ENCODE measurements at regions not wholly inside any gene's neighbourhood (a gene's known extent, or its start where the extent isn't known, plus 50 kb on each side); places are given as distances from the start of the nearest gene placed in this dataset.

- DNase-seq, result no peak
These were observed 107.2 kb upstream of the CENPE start for GRCh38 chr4:103305355-103305754.

DNA sequence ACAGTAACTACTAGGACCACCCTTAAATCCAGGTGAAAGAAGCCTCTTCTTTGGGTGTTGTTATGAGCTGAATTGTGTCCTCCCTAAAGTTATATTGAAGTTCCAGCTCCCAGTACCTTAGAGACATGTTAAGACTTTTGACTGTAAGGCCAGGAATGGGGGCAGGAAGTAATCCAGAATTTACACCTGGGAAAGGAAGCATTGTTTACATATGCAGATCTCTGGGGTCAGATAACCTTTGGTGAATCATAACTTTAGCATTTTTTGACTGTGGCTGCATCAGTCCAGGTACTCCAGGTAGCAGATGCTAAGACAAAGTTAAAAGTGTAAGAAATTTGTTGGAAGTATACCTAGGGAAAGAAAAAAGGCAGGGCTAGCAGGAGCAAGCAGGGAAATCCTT, 104.9 kb upstream of the CENPE start:
- no peak for DNase-seq

GRCh38 chr4:103292959-103293358, 94.8 kb upstream of the CENPE start:
- no peak for DNase-seq

DNA sequence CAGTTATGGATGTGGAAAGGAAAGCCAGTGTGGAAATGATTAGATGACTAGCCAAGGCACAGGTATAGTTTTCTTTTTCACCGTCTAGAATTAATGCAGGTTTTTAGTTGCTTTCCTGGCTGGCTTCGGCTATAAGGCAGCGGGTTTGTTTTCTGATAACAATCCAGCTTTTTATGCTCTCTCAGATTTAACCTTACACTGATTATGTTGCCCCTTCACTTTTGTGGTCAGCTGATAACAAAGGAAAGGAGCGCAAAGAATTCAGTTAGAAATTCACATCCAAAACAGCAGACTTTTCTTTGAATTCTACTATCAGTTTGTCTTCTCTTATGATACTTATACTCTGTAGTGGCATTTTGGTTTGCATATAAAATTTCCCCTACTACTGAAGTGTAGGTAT, 94.2 kb upstream of the CENPE start:
- DNase-seq, result no peak

- DNase-seq, result no peak
These were observed 91.0 kb upstream of the CENPE start for GRCh38 chr4:103289186-103289585.

DNA sequence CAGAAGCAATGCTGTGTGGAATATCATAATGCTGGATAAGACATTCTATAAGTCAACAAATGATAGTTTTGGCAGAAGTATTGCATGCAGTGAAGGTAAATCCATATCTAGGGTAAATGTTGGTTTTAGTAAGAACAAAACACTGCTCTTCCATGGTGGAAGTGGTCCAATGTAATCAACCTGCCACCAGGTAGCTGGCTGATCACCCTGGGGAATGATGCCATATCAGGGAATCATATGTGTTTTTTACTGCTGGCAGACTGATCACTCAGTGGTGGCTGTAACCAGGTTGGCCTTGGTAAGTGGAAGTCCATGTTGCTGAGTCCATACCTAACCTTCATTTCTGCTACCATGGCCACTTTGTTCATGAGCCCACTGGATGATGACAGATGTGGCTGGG, 74.0 kb upstream of the CENPE start:
- no peak for DNase-seq

- DNase-seq, result no peak
These were observed 70.6 kb upstream of the CENPE start for GRCh38 chr4:103268746-103269145.

- no peak for DNase-seq
These were observed 66.8 kb upstream of the CENPE start for GRCh38 chr4:103264905-103265304.

- DNase-seq, result peak; percentile 50
These were observed 57.9 kb upstream of the CENPE start for GRCh38 chr4:103256068-103256467.
